K562 (cell line): ENCODE measurements at regions not wholly inside any gene's neighbourhood (a gene's known extent, or its start where the extent isn't known, plus 50 kb on each side); places are given as distances from the start of the nearest gene placed in this dataset.

Experiments used
- ATF1 ChIP-seq, 2 experiments: fragments of 450-650 bp in 1 of 2; IDR thresholded peaks; 2 replicates each; pipeline ENCODE4 v1.6.1; 2016; ENCODE audit warnings: missing compliant biosample characterization in 1 of 2, missing genetic modification characterization in 1 of 2
- YY1 ChIP-seq, 3 experiments: IDR thresholded peaks; 2 replicates each; pipeline ENCODE4 v1.6.1; 2011; ENCODE audit warnings: low read length in 2 of 3, mild to moderate bottlenecking in 2 of 3, moderate library complexity in 2 of 3, borderline replicate concordance in 1 of 3, control low read depth in 1 of 3, low read depth in 1 of 3; ENCODE audit not compliant: insufficient read depth in 3 of 3, insufficient replicate concordance in 2 of 3, control insufficient read depth in 1 of 3, insufficient read length in 1 of 3; ENCODE audit errors: extremely low read depth in 1 of 3

DNA sequence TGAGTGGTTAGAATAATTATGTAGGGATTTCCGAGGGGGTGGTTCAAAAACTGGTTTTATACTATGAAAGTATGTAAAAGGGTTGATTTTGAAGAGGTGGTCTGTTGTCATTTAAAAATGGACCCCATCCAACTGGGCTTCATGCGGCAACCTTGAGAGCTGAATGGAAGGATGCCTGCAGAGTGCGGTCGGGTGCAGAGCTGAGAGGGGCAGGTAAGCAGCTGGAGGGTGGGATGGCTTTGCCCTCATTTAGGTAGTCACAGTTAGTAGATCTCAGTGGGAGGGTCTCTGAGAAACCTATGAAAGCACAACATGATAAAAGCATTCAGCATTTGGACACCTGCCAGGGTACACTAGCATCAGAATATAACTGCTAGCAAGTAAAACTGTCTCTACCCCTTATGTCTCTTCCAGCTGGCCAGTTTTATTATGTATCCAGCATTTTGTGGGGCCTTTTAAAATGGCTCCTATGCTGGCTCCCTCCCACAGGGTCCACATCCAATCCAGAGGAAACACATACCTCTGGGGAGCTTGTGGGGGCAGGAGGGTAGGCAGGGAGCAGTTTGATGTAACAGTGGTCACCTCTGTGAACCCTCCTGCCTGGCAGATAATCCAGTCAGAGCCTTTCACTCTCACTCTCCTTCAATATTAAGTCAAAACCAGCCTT is 75.9 kb upstream of the MAGI2 start:
- no peak for TF ChIP-seq ATF1 (CRISPR knock-in tag; IDR thresholded peaks at IDR 0.05)
- TF ChIP-seq ATF1 (tag; IDR thresholded peaks at IDR 0.05), result no peak
- TF ChIP-seq YY1 (IDR thresholded peaks at IDR 0.05; ENCODE audit: borderline replicate concordance in 1 of 3, control insufficient read depth in 1 of 3, extremely low read depth in 1 of 3, insufficient read depth in 3 of 3, insufficient read length in 1 of 3, insufficient replicate concordance in 2 of 3, low read depth in 1 of 3, low read length in 2 of 3), result no peak
